ENCODE measurements at regions not wholly inside any gene's neighbourhood (a gene's known extent, or its start where the extent isn't known, plus 50 kb on each side); places are given as distances from the start of the nearest gene placed in this dataset.

DNA sequence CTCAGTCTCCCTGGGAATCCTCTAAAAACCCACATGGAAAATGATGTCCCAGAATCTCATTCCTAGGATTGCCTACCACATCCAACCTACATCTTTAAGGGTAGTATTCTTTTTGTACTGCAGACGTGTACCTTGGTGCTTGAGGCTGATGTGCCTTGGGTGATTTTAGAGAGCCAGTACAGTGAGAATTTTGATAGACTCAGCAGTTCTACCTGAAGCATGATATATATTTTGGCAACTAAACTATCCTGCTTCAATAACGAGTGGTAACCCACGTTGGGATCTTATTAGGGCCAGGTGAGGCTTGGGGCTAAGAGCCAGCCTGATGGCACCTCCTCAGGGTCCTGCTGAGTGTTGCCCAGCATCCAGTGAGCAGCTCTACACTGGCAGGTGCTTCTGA lies 140.4 kb downstream of the ZNF518B start:
- DNase-seq: no peak
- Histone ChIP-seq H3K4me1 (no peaks in the 10 kb centered on the region), H3K9me3 (no peaks in the 10 kb centered on the region), H3K36me3 (no peaks in the 10 kb centered on the region), H3K27me3 (replicated peaks in 1 of 7) (peaks cover 0 to 3% (median 0%) of the 10 kb centered on the region in 7 donors), H3K27ac (no peak overlapping the region), H3K4me3 (no peak overlapping the region)
- intact Hi-C loops (cut with DNase I; ENCODE audit: low total_unique reads): no loop called here
- 67 to 92% (median 83%) methylated on average over 3 of the region's 3 CpGs for WGBS, 5 donors
- TF ChIP-seq POLR2A (IDR thresholded peaks at IDR 0.05) (no peak), POLR2AphosphoS5 (IDR thresholded peaks at IDR 0.05) (no peak)
- TF ChIP-seq, protein P1, sequence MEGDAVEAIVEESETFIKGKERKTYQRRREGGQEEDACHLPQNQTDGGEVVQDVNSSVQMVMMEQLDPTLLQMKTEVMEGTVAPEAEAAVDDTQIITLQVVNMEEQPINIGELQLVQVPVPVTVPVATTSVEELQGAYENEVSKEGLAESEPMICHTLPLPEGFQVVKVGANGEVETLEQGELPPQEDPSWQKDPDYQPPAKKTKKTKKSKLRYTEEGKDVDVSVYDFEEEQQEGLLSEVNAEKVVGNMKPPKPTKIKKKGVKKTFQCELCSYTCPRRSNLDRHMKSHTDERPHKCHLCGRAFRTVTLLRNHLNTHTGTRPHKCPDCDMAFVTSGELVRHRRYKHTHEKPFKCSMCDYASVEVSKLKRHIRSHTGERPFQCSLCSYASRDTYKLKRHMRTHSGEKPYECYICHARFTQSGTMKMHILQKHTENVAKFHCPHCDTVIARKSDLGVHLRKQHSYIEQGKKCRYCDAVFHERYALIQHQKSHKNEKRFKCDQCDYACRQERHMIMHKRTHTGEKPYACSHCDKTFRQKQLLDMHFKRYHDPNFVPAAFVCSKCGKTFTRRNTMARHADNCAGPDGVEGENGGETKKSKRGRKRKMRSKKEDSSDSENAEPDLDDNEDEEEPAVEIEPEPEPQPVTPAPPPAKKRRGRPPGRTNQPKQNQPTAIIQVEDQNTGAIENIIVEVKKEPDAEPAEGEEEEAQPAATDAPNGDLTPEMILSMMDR (IDR thresholded peaks at IDR 0.05 in 8 of 11, conservative IDR thresholded peaks at IDR 0.05 in 3 of 11): no peak

DNA sequence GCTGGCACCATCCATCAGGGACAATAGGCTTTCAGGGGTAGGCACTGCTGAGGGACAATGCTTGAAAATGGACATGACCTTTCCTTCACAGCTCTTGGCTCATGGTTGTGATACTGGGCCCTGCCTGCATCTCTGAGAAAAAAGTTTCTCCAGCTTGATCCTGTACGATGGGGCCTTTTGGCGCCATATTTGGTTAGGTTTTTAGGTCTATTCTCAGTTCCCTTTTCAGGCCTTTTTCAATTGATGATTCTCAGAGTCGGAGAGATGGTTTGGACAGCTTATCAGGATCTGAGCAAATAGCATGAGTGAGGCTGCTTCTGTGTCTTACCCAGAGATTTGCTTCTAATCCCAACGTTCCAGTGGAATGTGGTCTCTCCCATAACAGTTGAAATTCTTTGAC lies 141.6 kb downstream of the ZNF518B start:
- Histone ChIP-seq H3K4me3 (no peak overlapping the region), H3K4me1 (no peaks in the 10 kb centered on the region), H3K9me3 (no peaks in the 10 kb centered on the region), H3K36me3 (no peaks in the 10 kb centered on the region), H3K27me3 (replicated peaks in 1 of 7) (no peaks in the 10 kb centered on the region), H3K27ac (no peak overlapping the region)
- intact Hi-C loops (cut with DNase I; ENCODE audit: low total_unique reads): no loop called here
- TF ChIP-seq, protein P1 (IDR thresholded peaks at IDR 0.05 in 8 of 11, conservative IDR thresholded peaks at IDR 0.05 in 3 of 11): no peak
- no peak for TF ChIP-seq POLR2A (IDR thresholded peaks at IDR 0.05)
- TF ChIP-seq POLR2AphosphoS5 (IDR thresholded peaks at IDR 0.05): no peak
- 58 to 93% (median 73%) methylated on average over 4 of the region's 4 CpGs for WGBS, 5 donors
- DNase-seq: no peak

DNA sequence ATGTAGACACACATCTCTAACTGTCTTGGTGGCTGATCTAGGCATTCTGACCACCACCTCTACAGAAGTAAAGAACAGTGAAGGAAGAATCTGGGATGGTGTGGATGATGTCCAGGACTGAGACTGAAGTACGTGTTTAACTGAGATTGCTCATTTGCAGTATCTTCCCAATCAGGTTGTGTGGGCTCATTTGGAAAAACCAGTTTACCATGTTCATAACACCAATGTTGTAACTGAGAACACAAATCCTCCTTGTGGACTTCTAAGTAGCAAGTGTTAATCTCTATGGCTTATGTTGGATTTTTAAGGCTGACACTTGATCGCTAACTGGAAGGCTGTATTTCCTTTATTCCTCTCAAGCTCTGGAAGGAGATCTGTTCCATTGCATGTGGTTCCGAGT lies 144.7 kb downstream of the ZNF518B start:
- TF ChIP-seq, protein P1 (IDR thresholded peaks at IDR 0.05 in 8 of 11, conservative IDR thresholded peaks at IDR 0.05 in 3 of 11): no peak
- TF ChIP-seq POLR2AphosphoS5 (IDR thresholded peaks at IDR 0.05) (no peak), POLR2A (IDR thresholded peaks at IDR 0.05) (no peak)
- no peak for DNase-seq
- no peaks in the 10 kb centered on the region for H3K9me3 ChIP-seq
- no peaks in the 10 kb centered on the region for H3K36me3 ChIP-seq
- H3K4me1 ChIP-seq: no peaks in the 10 kb centered on the region
- intact Hi-C loops (cut with DNase I; ENCODE audit: low total_unique reads): no loop called here
- H3K27ac ChIP-seq: no peak overlapping the region
- peaks cover 0 to 4% (median 0%) of the 10 kb centered on the region in 7 donors for H3K27me3 ChIP-seq (replicated peaks in 1 of 7)
- WGBS, 5 donors: 82 to 94% (median 89%) methylated on average over 3 of the region's 3 CpGs
- no peak overlapping the region for H3K4me3 ChIP-seq

DNA sequence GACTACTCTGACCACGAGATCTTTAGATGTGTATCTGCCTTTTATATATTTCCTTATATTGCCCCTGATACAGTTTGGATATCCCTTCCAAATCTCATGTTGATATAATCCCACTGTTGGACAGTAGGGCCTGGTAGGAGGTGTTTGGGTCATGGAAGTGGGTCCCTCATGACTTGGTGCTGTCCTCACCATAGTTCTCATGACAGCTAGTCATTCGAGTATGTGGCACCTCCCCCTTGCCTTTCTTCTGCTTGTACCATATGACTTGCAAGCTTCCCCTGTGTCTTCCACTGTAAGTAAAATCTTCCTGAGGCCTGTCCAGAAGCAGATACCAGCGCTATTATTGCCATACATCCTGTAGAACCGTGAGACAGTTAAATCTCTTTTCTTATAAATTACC lies 145.3 kb downstream of the ZNF518B start:
- WGBS, 5 donors: 70 to 84% (median 74%) methylated on average over 4 of the region's 4 CpGs

More for the DNA sequence above, 145.3 kb downstream of the ZNF518B start:
- Histone ChIP-seq H3K36me3 (no peaks in the 10 kb centered on the region), H3K4me3 (no peak overlapping the region), H3K9me3 (no peaks in the 10 kb centered on the region), H3K27ac (no peak overlapping the region), H3K4me1 (no peaks in the 10 kb centered on the region), H3K27me3 (replicated peaks in 1 of 7) (peaks cover 0 to 4% (median 0%) of the 10 kb centered on the region in 7 donors)
- DNase-seq: no peak
- TF ChIP-seq POLR2AphosphoS5 (IDR thresholded peaks at IDR 0.05): no peak
- TF ChIP-seq POLR2A (IDR thresholded peaks at IDR 0.05): no peak
- TF ChIP-seq, protein P1 (IDR thresholded peaks at IDR 0.05 in 8 of 11, conservative IDR thresholded peaks at IDR 0.05 in 3 of 11): no peak
- intact Hi-C loops (cut with DNase I; ENCODE audit: low total_unique reads): no loop called here

All from spleen (tissue), 11 donors.